ENCODE measurements at regions not wholly inside any gene's neighbourhood (a gene's known extent, or its start where the extent isn't known, plus 50 kb on each side); places are given as distances from the start of the nearest gene placed in this dataset.

DNA sequence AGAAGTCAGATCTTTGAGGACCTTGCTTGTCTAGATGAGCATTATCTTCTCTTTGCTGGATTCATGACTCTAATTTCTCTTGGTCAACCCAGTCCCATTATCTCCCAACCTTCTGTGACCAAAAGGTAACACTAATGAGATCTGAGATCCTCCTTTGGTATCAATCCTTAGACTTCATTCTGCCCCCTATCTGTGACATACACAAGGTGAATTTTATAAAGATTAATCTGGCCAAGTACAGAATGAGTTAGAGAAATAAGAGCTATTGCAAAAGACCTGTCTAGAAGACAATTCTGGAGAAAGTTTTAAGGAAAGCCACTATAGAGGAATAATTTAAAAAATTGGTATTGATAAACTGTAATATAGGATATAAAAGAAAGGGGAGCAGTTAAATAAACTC, 113.8 kb upstream of the KCNMB2 start:
- Histone ChIP-seq H3K27me3 (no peaks in the 10 kb centered on the region), H3K4me3 (no peak overlapping the region), H3K9me3 (ENCODE audit: low read depth) (no peaks in the 10 kb centered on the region), H3K27ac (no peak overlapping the region), H3K4me1 (ENCODE audit: low read depth) (no peaks in the 10 kb centered on the region), H3K36me3 (no peaks in the 10 kb centered on the region)
- TF ChIP-seq, protein P1, sequence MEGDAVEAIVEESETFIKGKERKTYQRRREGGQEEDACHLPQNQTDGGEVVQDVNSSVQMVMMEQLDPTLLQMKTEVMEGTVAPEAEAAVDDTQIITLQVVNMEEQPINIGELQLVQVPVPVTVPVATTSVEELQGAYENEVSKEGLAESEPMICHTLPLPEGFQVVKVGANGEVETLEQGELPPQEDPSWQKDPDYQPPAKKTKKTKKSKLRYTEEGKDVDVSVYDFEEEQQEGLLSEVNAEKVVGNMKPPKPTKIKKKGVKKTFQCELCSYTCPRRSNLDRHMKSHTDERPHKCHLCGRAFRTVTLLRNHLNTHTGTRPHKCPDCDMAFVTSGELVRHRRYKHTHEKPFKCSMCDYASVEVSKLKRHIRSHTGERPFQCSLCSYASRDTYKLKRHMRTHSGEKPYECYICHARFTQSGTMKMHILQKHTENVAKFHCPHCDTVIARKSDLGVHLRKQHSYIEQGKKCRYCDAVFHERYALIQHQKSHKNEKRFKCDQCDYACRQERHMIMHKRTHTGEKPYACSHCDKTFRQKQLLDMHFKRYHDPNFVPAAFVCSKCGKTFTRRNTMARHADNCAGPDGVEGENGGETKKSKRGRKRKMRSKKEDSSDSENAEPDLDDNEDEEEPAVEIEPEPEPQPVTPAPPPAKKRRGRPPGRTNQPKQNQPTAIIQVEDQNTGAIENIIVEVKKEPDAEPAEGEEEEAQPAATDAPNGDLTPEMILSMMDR (IDR thresholded peaks at IDR 0.05; ENCODE audit: low read depth, low read length): no peak
- DNase-seq (ENCODE audit: low read depth in 1 of 2, low spot score in 1 of 2): no peak

DNA sequence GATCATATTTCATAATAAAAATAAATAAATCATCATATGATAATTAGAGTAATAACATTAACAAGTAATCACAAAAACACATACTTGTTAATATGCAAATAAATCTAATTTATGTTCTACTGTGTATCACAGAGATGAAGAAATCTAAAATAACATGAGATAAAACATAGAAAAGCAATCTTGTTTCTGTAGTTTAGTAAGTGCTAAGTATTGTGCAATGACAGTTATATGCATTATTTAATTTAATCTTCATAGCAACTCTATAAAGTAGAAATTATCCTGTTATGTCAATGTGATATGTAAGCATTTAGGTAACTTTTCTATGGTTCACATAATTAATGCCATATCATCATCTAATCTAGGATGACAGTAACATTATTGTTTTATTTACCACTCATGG, 108.2 kb upstream of the KCNMB2 start:
- Histone ChIP-seq H3K4me3 (no peak overlapping the region), H3K9me3 (ENCODE audit: low read depth) (no peaks in the 10 kb centered on the region), H3K27me3 (no peaks in the 10 kb centered on the region), H3K27ac (no peak overlapping the region), H3K4me1 (ENCODE audit: low read depth) (no peaks in the 10 kb centered on the region), H3K36me3 (no peaks in the 10 kb centered on the region)
- TF ChIP-seq, protein P1 (IDR thresholded peaks at IDR 0.05; ENCODE audit: low read depth, low read length): no peak
- no peak for DNase-seq (ENCODE audit: low read depth in 1 of 2, low spot score in 1 of 2)

DNA sequence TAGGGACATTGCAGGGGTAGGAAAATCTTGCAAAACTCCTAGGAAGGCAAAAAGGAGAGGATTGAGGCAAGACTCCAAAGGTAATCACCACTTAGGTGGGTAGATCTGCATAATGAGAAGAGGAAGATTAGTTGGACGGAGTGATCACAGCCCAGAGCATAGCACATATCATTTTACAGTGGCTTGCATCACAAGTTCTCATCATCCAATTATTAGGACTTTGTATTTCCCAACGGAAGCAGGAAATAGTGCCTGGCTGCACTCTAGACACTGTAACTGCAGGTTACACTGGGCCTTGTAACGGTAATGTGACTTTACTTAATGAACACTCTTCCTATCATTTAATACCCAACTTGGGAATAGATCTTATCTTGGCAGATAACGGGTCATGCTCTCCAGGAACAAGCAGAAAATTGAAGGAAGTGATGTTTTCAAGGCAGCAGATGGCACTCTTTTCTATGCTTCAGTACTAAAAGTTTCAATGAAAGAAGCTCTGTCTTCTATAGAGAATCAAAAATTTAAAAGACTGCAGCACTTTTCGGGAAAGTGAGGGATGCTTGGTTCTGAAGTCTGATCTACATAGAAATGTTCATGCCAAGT, 101.9 kb upstream of the KCNMB2 start:
- Histone ChIP-seq H3K27ac (no peak overlapping the region), H3K27me3 (no peaks in the 10 kb centered on the region), H3K4me1 (ENCODE audit: low read depth) (no peaks in the 10 kb centered on the region), H3K4me3 (no peak overlapping the region), H3K9me3 (ENCODE audit: low read depth) (no peaks in the 10 kb centered on the region), H3K36me3 (no peaks in the 10 kb centered on the region)
- peak in 1 of 2 donors; percentile 33 for DNase-seq (ENCODE audit: low read depth in 1 of 2, low spot score in 1 of 2)
- TF ChIP-seq, protein P1 (IDR thresholded peaks at IDR 0.05; ENCODE audit: low read depth, low read length): no peak

DNA sequence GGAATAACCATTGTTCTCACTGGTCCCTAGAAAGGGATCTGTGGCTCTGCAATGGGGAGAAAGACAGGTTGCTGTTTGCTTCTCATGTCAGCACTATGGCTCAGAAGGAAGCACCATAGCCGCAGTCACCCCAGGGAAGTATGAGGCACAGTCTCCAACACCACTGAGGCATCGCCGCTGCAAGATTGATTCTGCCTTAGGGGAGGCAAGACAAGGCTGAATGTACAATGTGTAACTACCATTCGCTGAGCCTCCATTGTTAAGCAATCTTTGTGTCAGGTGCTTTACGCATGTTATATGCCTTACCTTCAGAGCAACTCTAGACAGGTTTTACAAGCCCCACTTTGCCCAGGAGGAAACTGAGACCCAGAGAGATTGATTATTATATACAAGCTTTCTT, 100.7 kb upstream of the KCNMB2 start:
- Histone ChIP-seq H3K9me3 (ENCODE audit: low read depth) (no peaks in the 10 kb centered on the region), H3K4me3 (no peak overlapping the region), H3K27ac (no peak overlapping the region), H3K36me3 (no peaks in the 10 kb centered on the region), H3K4me1 (ENCODE audit: low read depth) (no peaks in the 10 kb centered on the region), H3K27me3 (no peaks in the 10 kb centered on the region)
- no peak for DNase-seq (ENCODE audit: low read depth in 1 of 2, low spot score in 1 of 2)
- TF ChIP-seq, protein P1 (IDR thresholded peaks at IDR 0.05; ENCODE audit: low read depth, low read length): no peak

DNA sequence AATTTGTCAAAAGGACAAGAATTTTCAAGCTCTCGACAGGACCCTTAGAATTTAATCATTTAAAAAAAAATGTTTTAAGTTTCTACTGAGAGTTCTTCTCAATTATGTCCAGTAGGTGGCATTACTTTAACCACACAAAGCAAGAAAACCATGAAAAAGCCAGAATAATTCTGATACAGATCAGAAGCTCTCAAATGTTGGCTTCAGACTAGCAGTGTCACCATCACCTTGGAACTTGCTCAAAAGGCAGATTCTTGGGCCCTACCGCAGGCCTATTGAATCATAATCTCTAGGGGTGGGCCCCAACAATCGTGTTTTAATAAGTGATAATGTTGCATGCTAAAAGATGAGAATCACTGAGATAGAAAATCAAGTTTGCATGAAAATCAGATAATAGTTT, 99.5 kb upstream of the KCNMB2 start:
- Histone ChIP-seq H3K4me3 (no peak overlapping the region), H3K9me3 (ENCODE audit: low read depth) (no peaks in the 10 kb centered on the region), H3K27me3 (no peaks in the 10 kb centered on the region), H3K36me3 (no peaks in the 10 kb centered on the region), H3K4me1 (ENCODE audit: low read depth) (no peaks in the 10 kb centered on the region), H3K27ac (no peak overlapping the region)
- TF ChIP-seq, protein P1 (IDR thresholded peaks at IDR 0.05; ENCODE audit: low read depth, low read length): peak; percentile 58
- peak; percentile 32 to 72 for DNase-seq (ENCODE audit: low read depth in 1 of 2, low spot score in 1 of 2)
